ENCODE measurements at regions not wholly inside any gene's neighbourhood (a gene's known extent, or its start where the extent isn't known, plus 50 kb on each side); places are given as distances from the start of the nearest gene placed in this dataset.

GRCh38 chr1:90850181-90850897 is 133.2 kb upstream of the BARHL2 start:
- Histone ChIP-seq H3K9ac (ENCODE audit: low read length) (peak overlapping the region; percentile 44), H3K9me2 (ENCODE audit: insufficient read depth, low read length) (no peaks in the 10 kb centered on the region), H3K27me3 (ENCODE audit: insufficient read depth, low read depth, low read length) (peaks cover 55% of the 10 kb centered on the region), H2AFZ (ENCODE audit: low read depth, low read length) (no peak overlapping the region), H3K27ac (ENCODE audit: low read length) (peak overlapping the region; percentile 1), H4K20me1 (ENCODE audit: insufficient read depth) (no peaks in the 10 kb centered on the region), H3K4me3 (ENCODE audit: low read length) (peak overlapping the region; percentile 72), H3F3A (ENCODE audit: insufficient read depth, low read length, poor library complexity, severe bottlenecking) (no peaks in the 10 kb centered on the region), H3K79me2 (replicated peaks; ENCODE audit: insufficient read depth, low read length) (no peaks in the 10 kb centered on the region), H3K36me3 (ENCODE audit: insufficient read depth, low read length) (no peaks in the 10 kb centered on the region), H3K4me2 (ENCODE audit: low read length) (no peak overlapping the region), H3K9me3 (ENCODE audit: low read length) (no peaks in the 10 kb centered on the region)
- TF ChIP-seq EP300 (conservative IDR thresholded peaks at IDR 0.05; ENCODE audit: poor library complexity, severe bottlenecking) (no peak), SMC3 (conservative IDR thresholded peaks at IDR 0.05; ENCODE audit: poor library complexity) (no peak), EZH2 (IDR thresholded peaks at IDR 0.05; ENCODE audit: borderline replicate concordance, insufficient read depth, low read length, poor library complexity, severe bottlenecking) (no peak), POLR2AphosphoS5 (IDR thresholded peaks at IDR 0.05) (no peak), TAF1 (IDR thresholded peaks at IDR 0.05; ENCODE audit: low read depth) (no peak), MXI1 (conservative IDR thresholded peaks at IDR 0.05; ENCODE audit: poor library complexity, severe bottlenecking) (no peak), REST (IDR thresholded peaks at IDR 0.05; ENCODE audit: borderline replicate concordance) (no peak), RAD21 (conservative IDR thresholded peaks at IDR 0.05) (no peak), CTCF (IDR thresholded peaks at IDR 0.05; ENCODE audit: poor library complexity, severe bottlenecking) (no peak)

- no peak for TF ChIP-seq CTCF (IDR thresholded peaks at IDR 0.05; ENCODE audit: poor library complexity, severe bottlenecking)
- Histone ChIP-seq H3K9me2 (ENCODE audit: insufficient read depth, low read length) (no peaks in the 10 kb centered on the region), H3K79me2 (replicated peaks; ENCODE audit: insufficient read depth, low read length) (no peaks in the 10 kb centered on the region), H3K4me2 (ENCODE audit: low read length) (no peak overlapping the region), H3K27ac (ENCODE audit: low read length) (no peak overlapping the region), H3K27me3 (ENCODE audit: insufficient read depth, low read depth, low read length) (peaks cover 77% of the 10 kb centered on the region), H3K4me3 (ENCODE audit: low read length) (peak overlapping the region; percentile 35), H3K36me3 (ENCODE audit: insufficient read depth, low read length) (no peaks in the 10 kb centered on the region), H3K9ac (ENCODE audit: low read length) (no peak overlapping the region), H3F3A (ENCODE audit: insufficient read depth, low read length, poor library complexity, severe bottlenecking) (no peaks in the 10 kb centered on the region), H4K20me1 (ENCODE audit: insufficient read depth) (no peaks in the 10 kb centered on the region), H3K9me3 (ENCODE audit: low read length) (no peaks in the 10 kb centered on the region), H2AFZ (ENCODE audit: low read depth, low read length) (no peak overlapping the region)
Observed at GRCh38 chr1:90841473-90841872, 124.4 kb upstream of the BARHL2 start.

All from neural cell (in vitro differentiated cells).